Upper lobe of left lung (tissue), 4 donors: ENCODE measurements at regions not wholly inside any gene's neighbourhood (a gene's known extent, or its start where the extent isn't known, plus 50 kb on each side); places are given as distances from the start of the nearest gene placed in this dataset.

ENCODE experiments used
- CTCF ChIP-seq, 6 experiments: fragments of 450-650 bp in 4 of 6; fragments of 200-600 bp in 2 of 6; sonication (generic) in 2 of 6; IDR thresholded peaks; one replicate each; pipeline ENCODE4 v1.5.1; 2016 to 2019; ENCODE audit warnings: antibody characterized with exemption in 6 of 6
- POLR2A ChIP-seq, 4 donors: fragments of 450-650 bp; IDR thresholded peaks; one replicate each; pipeline ENCODE4 v1.5.1; 2016 to 2017; ENCODE audit warnings: antibody characterized with exemption in 4 of 4, mild to moderate bottlenecking in 2 of 4

GRCh38 chr6:119676230-119676629, 326.7 kb upstream of the MAN1A1 start:
- TF ChIP-seq CTCF (IDR thresholded peaks at IDR 0.05) (no peak), POLR2A (IDR thresholded peaks at IDR 0.05) (no peak)
